ENCODE measurements at regions not wholly inside any gene's neighbourhood (a gene's known extent, or its start where the extent isn't known, plus 50 kb on each side); places are given as distances from the start of the nearest gene placed in this dataset.

GRCh38 chr6:4303638-4304037 is 168.3 kb upstream of the ECI2 start:
- in situ Hi-C loops (cut with HindIII; ENCODE audit: low pct_unique_long_range_greater_than_20kb, low sequenced_read_pairs) (no loop called here), intact Hi-C loops (cut with micrococcal nuclease; ENCODE audit: unreplicated experiment) (no loop called here)
- POLR2A ChIA-PET, result no interaction called here
- no TSS peak for BruUV-seq (replicated peaks)
- TF ChIP-seq SIN3A (IDR thresholded peaks at IDR 0.05; ENCODE audit: borderline replicate concordance, insufficient read depth, low read depth, low read length) (no peak), POLR2AphosphoS5 (IDR thresholded peaks at IDR 0.05; ENCODE audit: low read depth, low read length) (no peak), REST (IDR thresholded peaks at IDR 0.05; ENCODE audit: insufficient read depth in 1 of 2, low read depth in 2 of 2, low read length in 1 of 2) (no peak), TCF7L2 (IDR thresholded peaks at IDR 0.05; ENCODE audit: low read depth, low read length) (no peak), CTCF (IDR thresholded peaks at IDR 0.05) (no peak)
- DNase-seq (ENCODE audit: low read depth, low spot score), result no peak
- CTCF ChIA-PET, result no interaction called here
- no peak for ATAC-seq
- Histone ChIP-seq H3K36me3 (ENCODE audit: control insufficient read depth, insufficient read depth, low read length) (no peaks in the 10 kb centered on the region), H3K9me3 (ENCODE audit: control insufficient read depth, insufficient read depth, low read depth, low read length) (no peaks in the 10 kb centered on the region), H3K27me3 (ENCODE audit: control insufficient read depth, insufficient read depth, low read length) (no peaks in the 10 kb centered on the region), H3K4me3 (ENCODE audit: low read depth in 2 of 2, low read length in 2 of 2) (no peak overlapping the region), H3K27ac (ENCODE audit: low read length) (no peak overlapping the region), H3K4me1 (ENCODE audit: control insufficient read depth, insufficient read depth, low read length) (no peaks in the 10 kb centered on the region)

- POLR2A ChIA-PET, result no interaction called here
- ATAC-seq, result no peak
- intact Hi-C loops (cut with micrococcal nuclease; ENCODE audit: unreplicated experiment) (no loop called here), in situ Hi-C loops (cut with HindIII; ENCODE audit: low pct_unique_long_range_greater_than_20kb, low sequenced_read_pairs) (no loop called here)
- H3K4me3 ChIP-seq (ENCODE audit: low read depth in 2 of 2, low read length in 2 of 2), result no peak overlapping the region
- no peak for DNase-seq (ENCODE audit: low read depth, low spot score)
- peaks cover 5% of the 10 kb centered on the region; the same call in 1 of the 2 replicates for H3K9me3 ChIP-seq (ENCODE audit: control insufficient read depth, insufficient read depth, low read depth, low read length)
- TF ChIP-seq REST (IDR thresholded peaks at IDR 0.05; ENCODE audit: insufficient read depth in 1 of 2, low read depth in 2 of 2, low read length in 1 of 2) (no peak), TCF7L2 (IDR thresholded peaks at IDR 0.05; ENCODE audit: low read depth, low read length) (no peak), SIN3A (IDR thresholded peaks at IDR 0.05; ENCODE audit: borderline replicate concordance, insufficient read depth, low read depth, low read length) (no peak), POLR2AphosphoS5 (IDR thresholded peaks at IDR 0.05; ENCODE audit: low read depth, low read length) (no peak), CTCF (IDR thresholded peaks at IDR 0.05) (no peak)
- CTCF ChIA-PET, result no interaction called here
- H3K4me1 ChIP-seq (ENCODE audit: control insufficient read depth, insufficient read depth, low read length), result no peaks in the 10 kb centered on the region
- H3K27ac ChIP-seq (ENCODE audit: low read length), result no peak overlapping the region
- no TSS peak for BruUV-seq (replicated peaks)
- H3K36me3 ChIP-seq (ENCODE audit: control insufficient read depth, insufficient read depth, low read length), result no peaks in the 10 kb centered on the region
- no peaks in the 10 kb centered on the region for H3K27me3 ChIP-seq (ENCODE audit: control insufficient read depth, insufficient read depth, low read length)
Observed at GRCh38 chr6:4302524-4302923, 167.1 kb upstream of the ECI2 start.

Measured in Panc1 (cell line).